Lower leg skin (tissue), 3 donors: ENCODE measurements at regions not wholly inside any gene's neighbourhood (a gene's known extent, or its start where the extent isn't known, plus 50 kb on each side); places are given as distances from the start of the nearest gene placed in this dataset.

Experiments
- CTCF ChIP-seq, 3 donors: fragments of 450-650 bp; IDR thresholded peaks; one replicate each; pipeline ENCODE4 v1.5.1; 2016; ENCODE audit warnings: antibody characterized with exemption in 3 of 3, mild to moderate bottlenecking in 3 of 3, moderate library complexity in 2 of 3
- POLR2A ChIP-seq, 2 donors: fragments of 450-650 bp; IDR thresholded peaks; one replicate each; pipeline ENCODE4 v1.6.1; 2016 to 2017; ENCODE audit warnings: antibody characterized with exemption in 2 of 2, mild to moderate bottlenecking in 1 of 2, moderate library complexity in 1 of 2

DNA sequence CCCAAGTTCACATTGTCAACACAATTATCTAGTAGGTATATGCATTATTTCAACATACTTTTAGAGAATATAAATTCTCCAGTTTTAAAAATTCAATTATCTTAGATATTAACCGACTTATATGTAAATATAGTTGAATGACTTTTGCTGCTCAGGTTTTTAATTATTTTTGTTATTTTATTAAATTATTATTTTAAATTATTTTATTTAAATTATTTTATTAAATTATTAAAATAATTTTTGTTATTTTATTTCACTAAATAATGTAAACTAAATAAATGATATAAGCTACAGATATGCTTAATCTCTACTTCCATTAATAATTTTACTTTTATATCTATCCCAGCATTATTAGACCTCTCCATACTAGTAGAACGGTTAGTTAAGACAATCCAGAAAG is 544.3 kb upstream of the ARRDC3 start:
- TF ChIP-seq CTCF (IDR thresholded peaks at IDR 0.05): no peak
- no peak for TF ChIP-seq POLR2A (IDR thresholded peaks at IDR 0.05)
